SH-SY5Y (cell line): ENCODE measurements at regions not wholly inside any gene's neighbourhood (a gene's known extent, or its start where the extent isn't known, plus 50 kb on each side); places are given as distances from the start of the nearest gene placed in this dataset.

Experiments used
- GATA2 ChIP-seq: IDR thresholded peaks from 2 replicates; pipeline ENCODE4 v1.6.1; 2011; ENCODE audit warnings: mild to moderate bottlenecking, low read depth, low read length
- GATA3 ChIP-seq: IDR thresholded peaks from 2 replicates; pipeline ENCODE4 v1.6.1; 2011; ENCODE audit warnings: low read depth, mild to moderate bottlenecking, low read length, moderate library complexity

GRCh38 chr11:96538622-96539021 lies 148.8 kb downstream of the JRKL start:
- TF ChIP-seq GATA3 = no peak
- no peak for TF ChIP-seq GATA2
